HG02870 (cell line): ENCODE measurements at regions not wholly inside any gene's neighbourhood (a gene's known extent, or its start where the extent isn't known, plus 50 kb on each side); places are given as distances from the start of the nearest gene placed in this dataset.

Experiments
- ATAC-seq: cut with Tn5 transposase; IDR thresholded peaks from one replicate; pipeline ENCODE4 v1.9.1; 2021; ENCODE audit warnings: mild to moderate bottlenecking, moderate library complexity; ENCODE audit not compliant: unreplicated experiment

- no peak for ATAC-seq
Observed at GRCh38 chr10:44180321-44181168, 204.4 kb downstream of the CXCL12 start.

DNA sequence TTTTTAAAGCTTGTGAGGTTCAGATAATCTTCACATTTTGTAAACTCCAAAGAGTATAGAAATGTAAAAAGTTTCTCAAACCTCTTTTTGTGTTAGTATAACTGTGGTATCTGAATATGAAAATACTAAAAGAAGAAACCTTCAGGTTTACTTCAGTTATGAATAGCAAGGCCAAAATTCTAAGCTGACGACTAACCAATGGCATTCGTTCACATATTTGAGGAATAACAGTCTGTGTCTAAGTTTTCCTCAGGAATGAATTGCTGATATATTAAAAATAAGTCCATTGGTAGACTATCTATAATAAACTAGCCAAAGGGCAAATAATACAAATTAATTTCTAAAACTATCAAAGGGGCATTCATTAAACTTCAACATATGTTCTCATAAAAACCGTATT is 206.0 kb downstream of the CXCL12 start:
- ATAC-seq, result no peak

GRCh38 chr10:44178281-44178680 is 206.6 kb downstream of the CXCL12 start:
- ATAC-seq, result no peak

DNA sequence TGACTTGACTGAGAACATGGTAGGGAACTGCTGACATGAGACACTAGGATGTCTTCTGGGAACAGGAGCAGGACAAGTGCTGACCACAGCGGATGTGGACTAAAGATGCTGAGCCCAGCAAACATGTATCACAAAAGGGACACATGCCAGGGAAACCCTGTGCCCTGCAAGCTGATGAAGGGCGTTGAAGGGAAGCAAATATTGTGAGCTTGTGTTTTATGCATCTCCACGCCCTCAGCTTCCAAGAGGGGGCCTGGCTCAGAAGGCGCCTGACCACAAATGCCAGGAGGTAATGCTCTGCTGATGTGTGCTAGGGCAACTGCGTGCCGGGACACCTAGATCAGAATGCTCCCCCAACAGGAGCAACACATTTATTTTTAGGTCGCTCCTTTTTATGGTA is 207.3 kb downstream of the CXCL12 start:
- ATAC-seq, result no peak

GRCh38 chr10:44176311-44176710 is 208.6 kb downstream of the CXCL12 start:
- ATAC-seq, result no peak

GRCh38 chr10:44173608-44173894 is 211.3 kb downstream of the CXCL12 start:
- no peak for ATAC-seq

DNA sequence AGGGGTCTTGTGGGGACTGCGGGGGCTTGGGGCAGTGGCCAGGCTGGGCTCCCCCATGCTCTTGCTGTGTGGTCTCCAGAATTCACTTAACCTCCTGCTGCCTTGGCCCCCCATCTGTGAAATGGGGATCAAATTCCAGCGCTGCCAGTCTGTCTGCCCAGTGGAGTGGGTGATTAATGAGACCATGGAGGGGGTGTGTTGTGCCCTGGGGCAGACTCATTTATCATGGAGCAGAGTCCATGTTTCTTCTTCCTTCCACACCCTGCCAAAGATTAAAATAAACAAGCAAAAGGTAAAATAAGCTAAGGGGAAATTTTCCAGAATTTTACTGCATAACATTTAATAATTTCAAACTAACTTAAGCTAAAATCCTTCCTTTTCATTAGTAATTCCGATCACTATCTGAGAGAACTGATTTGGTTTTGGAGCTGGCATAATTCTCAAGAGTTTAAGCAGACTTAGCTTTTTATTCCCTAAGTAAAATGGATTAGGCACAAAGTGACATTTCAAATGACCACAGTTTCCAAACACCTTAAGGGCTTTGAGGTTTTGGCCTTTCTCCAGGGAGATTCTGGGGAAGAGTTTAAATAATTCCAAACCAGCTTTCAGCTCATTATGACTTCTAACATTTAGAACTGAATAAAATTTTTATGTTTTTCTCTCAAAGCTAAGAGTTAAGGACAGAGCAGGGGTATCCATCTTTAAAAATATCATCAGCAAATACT is 211.9 kb downstream of the CXCL12 start:
- no peak for ATAC-seq

DNA sequence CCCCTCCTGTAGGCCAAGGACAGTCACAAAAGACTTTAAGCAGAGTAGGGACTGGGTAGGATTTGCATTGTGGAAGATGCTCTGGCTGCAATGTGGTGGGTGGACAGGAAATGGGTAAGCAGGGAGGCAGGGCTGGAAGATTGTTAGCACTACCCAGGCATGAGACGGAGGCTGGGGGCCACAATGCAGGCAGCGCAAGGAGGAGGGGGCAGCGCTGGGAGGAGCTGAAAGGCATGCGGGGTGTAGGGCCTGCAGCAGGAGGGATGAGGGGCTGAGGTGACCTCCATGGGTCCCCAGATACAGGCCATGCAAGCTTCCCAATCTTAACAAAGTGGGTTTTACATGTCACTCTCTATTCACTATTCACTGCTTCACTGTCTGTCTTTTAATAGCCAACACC is 213.1 kb downstream of the CXCL12 start:
- ATAC-seq, result no peak

- no peak for ATAC-seq
Observed at GRCh38 chr10:44168478-44168877, 216.4 kb downstream of the CXCL12 start.

- ATAC-seq, result no peak
Observed at GRCh38 chr10:44167752-44168151, 217.1 kb downstream of the CXCL12 start.

DNA sequence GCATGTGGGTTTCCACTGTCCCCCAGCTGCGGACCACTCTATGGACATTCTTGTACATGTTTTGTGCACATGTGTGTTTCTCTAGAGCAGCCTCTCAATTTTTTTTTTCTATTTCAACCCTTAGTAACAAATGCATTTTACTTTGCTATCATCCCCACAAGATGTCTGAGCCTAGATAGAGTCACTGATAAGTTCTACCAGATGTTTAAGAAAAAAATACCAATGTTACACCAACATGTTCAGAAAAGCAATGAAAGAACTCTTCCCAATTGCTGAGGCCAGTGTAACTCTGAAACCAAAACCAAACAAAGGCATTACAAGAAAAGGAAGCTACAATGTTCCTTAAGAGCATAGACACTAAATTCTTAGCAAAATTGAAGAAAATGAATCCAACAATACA is 218.5 kb downstream of the CXCL12 start:
- no peak for ATAC-seq

DNA sequence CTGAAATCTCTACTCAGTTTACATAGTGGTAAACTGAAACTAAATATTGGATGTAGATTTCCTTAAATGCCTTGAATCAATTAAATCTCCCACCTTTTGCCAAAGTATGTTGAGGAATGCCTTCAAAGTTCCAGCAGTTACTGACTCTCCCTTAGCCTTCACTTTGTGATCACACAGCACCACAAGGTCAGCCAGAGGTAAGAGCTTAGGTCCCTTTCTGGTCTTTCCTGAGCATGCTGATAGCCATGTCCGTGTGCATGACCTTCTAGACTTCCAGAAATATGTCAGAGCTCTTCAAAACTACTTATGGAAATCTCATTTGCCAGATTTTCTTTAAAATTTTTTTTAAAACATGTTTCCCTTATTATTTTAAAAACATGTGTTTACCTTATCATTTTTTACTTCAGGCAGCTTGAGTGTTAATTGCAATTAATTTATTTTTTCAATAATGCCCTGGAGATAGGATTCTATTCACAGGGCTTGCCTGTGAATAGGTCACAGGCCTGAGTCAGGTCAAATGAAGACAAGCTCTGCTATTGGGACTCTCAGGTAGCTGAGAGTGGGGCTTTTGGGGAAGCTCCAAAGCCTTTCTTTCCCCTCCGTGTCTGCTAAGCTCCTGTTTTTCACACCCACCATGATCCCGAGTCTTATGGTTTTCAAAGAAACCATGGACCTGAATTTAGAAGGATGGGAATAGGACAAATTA is 220.5 kb downstream of the CXCL12 start:
- ATAC-seq, result no peak

DNA sequence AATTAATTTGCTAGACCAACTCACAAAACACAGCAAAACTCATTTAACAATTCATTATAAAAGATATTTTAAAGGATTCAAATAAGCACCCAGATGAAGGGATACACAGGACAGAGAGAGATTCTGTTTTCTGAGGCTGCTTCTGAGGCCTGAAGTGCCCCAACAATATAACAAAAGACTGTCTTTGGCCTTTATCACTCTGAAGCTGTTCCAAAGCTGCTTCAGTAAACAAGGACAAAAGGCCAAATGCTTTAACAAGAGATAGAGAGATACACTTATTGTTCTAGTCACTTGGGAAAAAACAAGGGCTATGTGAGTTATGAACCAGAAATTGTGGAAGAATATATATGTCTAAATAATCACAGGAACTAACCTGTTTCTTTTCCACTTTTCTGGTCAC is 223.7 kb downstream of the CXCL12 start:
- no peak for ATAC-seq

- ATAC-seq, result no peak
Observed at GRCh38 chr10:44157574-44157973, 227.3 kb downstream of the CXCL12 start.

- ATAC-seq, result no peak
Observed at GRCh38 chr10:44154956-44155355, 229.9 kb downstream of the CXCL12 start.

- ATAC-seq, result no peak
Observed at GRCh38 chr10:44153918-44154670, 230.8 kb downstream of the CXCL12 start.

- ATAC-seq, result no peak
Observed at GRCh38 chr10:44143556-44143955, 241.3 kb downstream of the CXCL12 start.

- no peak for ATAC-seq
Observed at GRCh38 chr10:44132361-44133289, 252.3 kb downstream of the CXCL12 start.

- ATAC-seq, result no peak
Observed at GRCh38 chr10:44126291-44126717, 258.6 kb downstream of the CXCL12 start.

- ATAC-seq, result no peak
Observed at GRCh38 chr10:44125879-44126278, 259.0 kb downstream of the CXCL12 start.
